ENCODE measurements at regions not wholly inside any gene's neighbourhood (a gene's known extent, or its start where the extent isn't known, plus 50 kb on each side); places are given as distances from the start of the nearest gene placed in this dataset.
"Not testable (repeated sequence)": the region's sequence is repeated elsewhere in the genome, so short reads cannot be mapped to it uniquely, and the experiment has no call there.

- ChIA-PET POLR2A (no interaction called here), CTCF (no interaction called here)
- no peak for TF ChIP-seq CTCF (IDR thresholded peaks at IDR 0.05; ENCODE audit: control extremely low read depth, extremely low read depth, low read depth, missing control alignments)
- no peak for DNase-seq (ENCODE audit: extremely low spot score)
These were observed 154.4 kb upstream of the SALL3 start for GRCh38 chr18:78825168-78825567.

GRCh38 chr18:78826631-78827030 is 153.0 kb upstream of the SALL3 start:
- TF ChIP-seq CTCF (IDR thresholded peaks at IDR 0.05; ENCODE audit: control extremely low read depth, extremely low read depth, low read depth, missing control alignments) = no peak
- CTCF ChIA-PET = interaction anchor here (1.0 kb wide), 1 partner anchor 10 kb away, joined by 3 read pairs; no protein-coding TSS in a partner anchor
- POLR2A ChIA-PET = no interaction called here

GRCh38 chr18:78827141-78827540 is 152.5 kb upstream of the SALL3 start:
- TF ChIP-seq CTCF (IDR thresholded peaks at IDR 0.05; ENCODE audit: control extremely low read depth, extremely low read depth, low read depth, missing control alignments) = no peak
- ChIA-PET POLR2A (no interaction called here), CTCF (interaction anchor here (1.0 kb wide), 1 partner anchor 10 kb away, joined by 3 read pairs; no protein-coding TSS in a partner anchor)
- no peak for DNase-seq (ENCODE audit: extremely low spot score)

More at GRCh38 chr18:78826631-78827030, 153.0 kb upstream of the SALL3 start:
- DNase-seq (ENCODE audit: extremely low spot score) = no peak

- TF ChIP-seq CTCF (IDR thresholded peaks at IDR 0.05; ENCODE audit: control extremely low read depth, extremely low read depth, low read depth, missing control alignments) = no peak
- ChIA-PET CTCF (no interaction called here), POLR2A (no interaction called here)
- DNase-seq (ENCODE audit: extremely low spot score) = no peak
These were observed 151.5 kb upstream of the SALL3 start for GRCh38 chr18:78828131-78828530.

GRCh38 chr18:78829026-78829425 is 150.6 kb upstream of the SALL3 start:
- DNase-seq (ENCODE audit: extremely low spot score); POLR2A ChIA-PET; CTCF ChIA-PET: not testable (repeated sequence)

- ChIA-PET POLR2A (no interaction called here), CTCF (no interaction called here)
- DNase-seq (ENCODE audit: extremely low spot score) = no peak
- TF ChIP-seq CTCF (IDR thresholded peaks at IDR 0.05; ENCODE audit: control extremely low read depth, extremely low read depth, low read depth, missing control alignments) = no peak
These were observed 149.5 kb upstream of the SALL3 start for GRCh38 chr18:78830161-78830560.

GRCh38 chr18:78830826-78831225 is 148.8 kb upstream of the SALL3 start:
- POLR2A ChIA-PET = no interaction called here
- CTCF ChIA-PET = no interaction called here
- TF ChIP-seq CTCF (IDR thresholded peaks at IDR 0.05; ENCODE audit: control extremely low read depth, extremely low read depth, low read depth, missing control alignments) = no peak
- DNase-seq (ENCODE audit: extremely low spot score) = no peak

Data from GM10248 (cell line).